ENCODE measurements at regions not wholly inside any gene's neighbourhood (a gene's known extent, or its start where the extent isn't known, plus 50 kb on each side); places are given as distances from the start of the nearest gene placed in this dataset.

- no peak for DNase-seq (ENCODE audit: low read depth)
- in situ Hi-C loops (cut with HindIII; ENCODE audit: low sequenced_read_pairs), result no loop called here
- no peak overlapping the region for H3K4me3 ChIP-seq (ENCODE audit: low read depth, low read length)
- peak; percentile 19 for TF ChIP-seq CTCF (IDR thresholded peaks at IDR 0.05; ENCODE audit: low read depth, low read length, missing control alignments)
These were observed 121.8 kb upstream of the SMAD3 start for GRCh38 chr15:66943456-66944095.

DNA sequence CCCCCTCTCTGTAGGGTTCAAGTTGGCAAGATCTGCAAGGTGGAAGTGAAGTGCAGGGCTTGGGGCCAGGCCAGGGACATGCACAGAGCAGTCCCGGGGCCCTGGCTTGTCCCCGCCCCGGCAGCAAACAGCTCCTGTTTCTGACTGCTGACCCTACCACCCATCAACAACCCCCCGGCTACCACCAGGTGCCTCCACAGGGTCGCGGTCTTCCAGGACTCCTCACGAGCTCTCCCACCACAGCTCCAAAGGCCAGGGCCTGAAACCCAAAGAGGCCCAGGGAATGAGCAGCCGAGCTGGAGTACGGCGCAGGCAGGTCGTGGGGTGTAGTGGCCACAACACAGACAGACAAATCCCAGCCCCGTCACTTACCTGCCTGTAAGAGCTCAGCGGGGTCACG lies 121.3 kb upstream of the SMAD3 start:
- in situ Hi-C loops (cut with HindIII; ENCODE audit: low sequenced_read_pairs), result no loop called here
- no peak overlapping the region for H3K4me3 ChIP-seq (ENCODE audit: low read depth, low read length)
- no peak for DNase-seq (ENCODE audit: low read depth)
- TF ChIP-seq CTCF (IDR thresholded peaks at IDR 0.05; ENCODE audit: low read depth, low read length, missing control alignments), result no peak

GRCh38 chr15:66945286-66945685 lies 120.1 kb upstream of the SMAD3 start:
- H3K4me3 ChIP-seq (ENCODE audit: low read depth, low read length), result no peak overlapping the region
- no peak for TF ChIP-seq CTCF (IDR thresholded peaks at IDR 0.05; ENCODE audit: low read depth, low read length, missing control alignments)
- in situ Hi-C loops (cut with HindIII; ENCODE audit: low sequenced_read_pairs), result no loop called here
- DNase-seq (ENCODE audit: low read depth), result no peak

DNA sequence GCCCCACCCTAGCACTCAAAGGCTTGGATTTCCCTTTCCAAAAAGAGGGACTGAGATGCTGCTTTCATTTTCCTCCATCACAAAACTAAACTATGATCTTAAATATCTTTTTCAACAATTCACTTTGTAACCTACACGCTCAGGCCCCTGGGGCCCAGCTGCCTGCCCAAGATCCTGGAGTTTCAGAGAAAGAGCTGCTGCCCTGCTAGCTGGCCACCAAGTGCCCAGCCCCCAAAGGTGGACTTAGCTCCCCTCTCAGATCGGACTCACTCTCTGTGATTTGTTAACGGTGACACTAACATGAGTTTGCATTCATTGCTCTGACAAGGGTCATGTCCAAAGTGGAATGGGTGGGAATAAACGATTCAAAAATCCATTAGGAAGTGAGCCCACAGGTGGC lies 119.6 kb upstream of the SMAD3 start:
- TF ChIP-seq CTCF (IDR thresholded peaks at IDR 0.05; ENCODE audit: low read depth, low read length, missing control alignments), result no peak
- in situ Hi-C loops (cut with HindIII; ENCODE audit: low sequenced_read_pairs), result no loop called here
- DNase-seq (ENCODE audit: low read depth), result no peak
- no peak overlapping the region for H3K4me3 ChIP-seq (ENCODE audit: low read depth, low read length)

- DNase-seq (ENCODE audit: low read depth), result peak; percentile 53
- in situ Hi-C loops (cut with HindIII; ENCODE audit: low sequenced_read_pairs), result no loop called here
- TF ChIP-seq CTCF (IDR thresholded peaks at IDR 0.05; ENCODE audit: low read depth, low read length, missing control alignments), result peak; percentile 82
- H3K4me3 ChIP-seq (ENCODE audit: low read depth, low read length), result no peak overlapping the region
These were observed 118.7 kb upstream of the SMAD3 start for GRCh38 chr15:66946578-66947164.

- no peak for TF ChIP-seq CTCF (IDR thresholded peaks at IDR 0.05; ENCODE audit: low read depth, low read length, missing control alignments)
- no peak for DNase-seq (ENCODE audit: low read depth)
- H3K4me3 ChIP-seq (ENCODE audit: low read depth, low read length), result no peak overlapping the region
- in situ Hi-C loops (cut with HindIII; ENCODE audit: low sequenced_read_pairs), result no loop called here
These were observed 117.9 kb upstream of the SMAD3 start for GRCh38 chr15:66947471-66947870.

Measured in astrocyte of the cerebellum (primary cell).